Endothelial cell (in vitro differentiated cells): ENCODE measurements at regions not wholly inside any gene's neighbourhood (a gene's known extent, or its start where the extent isn't known, plus 50 kb on each side); places are given as distances from the start of the nearest gene placed in this dataset.

ENCODE experiments used
- DNase-seq: peaks from one replicate; pipeline ENCODE4 v3.0.0; 2021; ENCODE audit warnings: low spot score
- H3K27ac Mint-ChIP-seq: one replicate; pipeline ENCODE4 v1.8.0; 2021; ENCODE audit warnings: mixed read lengths, inconsistent platforms; ENCODE audit not compliant: unreplicated experiment
- H3K27me3 Mint-ChIP-seq: one replicate; pipeline ENCODE4 v1.8.0; 2021; ENCODE audit warnings: mild to moderate bottlenecking, moderate library complexity, mixed read lengths, inconsistent platforms; ENCODE audit not compliant: unreplicated experiment
- H3K36me3 Mint-ChIP-seq: one replicate; pipeline ENCODE4 v1.8.0; 2021; ENCODE audit warnings: mild to moderate bottlenecking, low read depth, mixed read lengths, inconsistent platforms; ENCODE audit not compliant: unreplicated experiment
- H3K4me1 Mint-ChIP-seq: one replicate; pipeline ENCODE4 v1.8.0; 2021; ENCODE audit warnings: mild to moderate bottlenecking, mixed read lengths, inconsistent platforms; ENCODE audit not compliant: unreplicated experiment
- H3K4me3 Mint-ChIP-seq: one replicate; pipeline ENCODE4 v1.8.0; 2021; ENCODE audit warnings: mild to moderate bottlenecking, mixed read lengths, inconsistent platforms; ENCODE audit not compliant: unreplicated experiment
- H3K9me3 Mint-ChIP-seq: one replicate; pipeline ENCODE4 v1.8.0; 2021; ENCODE audit warnings: mixed read lengths, inconsistent platforms; ENCODE audit not compliant: unreplicated experiment
- CTCF ChIP-seq: fragments of 200-600 bp; sonication (generic); IDR thresholded peaks from one replicate; pipeline ENCODE4 v1.5.0; 2021; ENCODE audit warnings: antibody characterized with exemption; ENCODE audit not compliant: unreplicated experiment

- DNase-seq: no peak
- no peaks in the 10 kb centered on the region for H3K4me1 Mint-ChIP-seq
- no peaks in the 10 kb centered on the region for H3K36me3 Mint-ChIP-seq
- no peaks in the 10 kb centered on the region for H3K9me3 Mint-ChIP-seq
- H3K27me3 Mint-ChIP-seq: no peaks in the 10 kb centered on the region
- no peak for TF ChIP-seq CTCF
- no peak overlapping the region for H3K27ac Mint-ChIP-seq
- no peak overlapping the region for H3K4me3 Mint-ChIP-seq
Measured at GRCh38 chr3:95168526-95168925, 1105.7 kb downstream of the NSUN3 start.

- Mint-ChIP-seq H3K27me3 (no peaks in the 10 kb centered on the region), H3K9me3 (no peaks in the 10 kb centered on the region), H3K4me1 (no peaks in the 10 kb centered on the region), H3K4me3 (no peak overlapping the region), H3K27ac (no peak overlapping the region), H3K36me3 (no peaks in the 10 kb centered on the region)
- no peak for DNase-seq
- TF ChIP-seq CTCF: no peak
Measured at GRCh38 chr3:95172164-95172943, 1109.5 kb downstream of the NSUN3 start.

GRCh38 chr3:95177096-95177495 is 1114.2 kb downstream of the NSUN3 start:
- Mint-ChIP-seq H3K27me3 (no peaks in the 10 kb centered on the region), H3K4me1 (no peaks in the 10 kb centered on the region), H3K4me3 (no peak overlapping the region), H3K27ac (no peak overlapping the region), H3K9me3 (no peaks in the 10 kb centered on the region), H3K36me3 (no peaks in the 10 kb centered on the region)
- TF ChIP-seq CTCF: no peak
- DNase-seq: no peak

- H3K27me3 Mint-ChIP-seq: no peaks in the 10 kb centered on the region
- H3K27ac Mint-ChIP-seq: no peak overlapping the region
- no peak overlapping the region for H3K4me3 Mint-ChIP-seq
- H3K36me3 Mint-ChIP-seq: no peaks in the 10 kb centered on the region
- H3K4me1 Mint-ChIP-seq: no peaks in the 10 kb centered on the region
- no peaks in the 10 kb centered on the region for H3K9me3 Mint-ChIP-seq
- no peak for DNase-seq
- TF ChIP-seq CTCF: no peak
Measured at GRCh38 chr3:95184038-95184437, 1121.2 kb downstream of the NSUN3 start.

GRCh38 chr3:95189348-95189747 is 1126.5 kb downstream of the NSUN3 start:
- Mint-ChIP-seq H3K27me3 (no peaks in the 10 kb centered on the region), H3K36me3 (no peaks in the 10 kb centered on the region), H3K9me3 (no peaks in the 10 kb centered on the region), H3K4me3 (no peak overlapping the region), H3K4me1 (no peaks in the 10 kb centered on the region), H3K27ac (no peak overlapping the region)
- DNase-seq: no peak
- TF ChIP-seq CTCF: no peak
